Neural crest cell (in vitro differentiated cells): ENCODE measurements at regions not wholly inside any gene's neighbourhood (a gene's known extent, or its start where the extent isn't known, plus 50 kb on each side); places are given as distances from the start of the nearest gene placed in this dataset.
"Not testable (repeated sequence)": the region's sequence is repeated elsewhere in the genome, so short reads cannot be mapped to it uniquely, and the experiment has no call there.

Source experiments
- DNase-seq: peaks from one replicate; pipeline ENCODE4 v3.0.0; 2021; ENCODE audit warnings: low read depth, mixed read lengths, low spot score
- H3K27ac Mint-ChIP-seq: one replicate; pipeline ENCODE4 v1.8.0; 2021; ENCODE audit warnings: mild to moderate bottlenecking, mixed read lengths; ENCODE audit not compliant: unreplicated experiment
- H3K27me3 Mint-ChIP-seq: 2 replicates; pipeline ENCODE4 v1.8.0; 2021; ENCODE audit warnings: low read depth, mild to moderate bottlenecking, mixed read lengths
- H3K36me3 Mint-ChIP-seq: 2 replicates; pipeline ENCODE4 v1.8.0; 2021; ENCODE audit warnings: low read depth, mild to moderate bottlenecking, mixed read lengths
- H3K4me1 Mint-ChIP-seq: 2 replicates; pipeline ENCODE4 v1.8.0; 2021; ENCODE audit warnings: mixed read lengths
- H3K4me3 Mint-ChIP-seq: one replicate; pipeline ENCODE4 v1.8.0; 2021; ENCODE audit warnings: mild to moderate bottlenecking, mixed read lengths
- H3K9me3 Mint-ChIP-seq: 2 replicates; pipeline ENCODE4 v1.8.0; 2021; ENCODE audit warnings: mixed read lengths
- CTCF ChIP-seq: fragments of 200-600 bp; sonication (generic); conservative IDR thresholded peaks from 2 replicates; pipeline ENCODE4 v1.5.0; 2021; ENCODE audit warnings: antibody characterized with exemption, mild to moderate bottlenecking

- H3K27me3 Mint-ChIP-seq, H3K9me3 Mint-ChIP-seq, H3K4me3 Mint-ChIP-seq, DNase-seq, H3K4me1 Mint-ChIP-seq, H3K27ac Mint-ChIP-seq, H3K36me3 Mint-ChIP-seq: not testable (repeated sequence)
Measured at GRCh38 chr4:55696424-55696823, 60.3 kb upstream of the NMU start.

- Mint-ChIP-seq H3K9me3 (peaks cover 2% of the 10 kb centered on the region), H3K4me3 (no peak overlapping the region), H3K4me1 (no peaks in the 10 kb centered on the region), H3K27ac (no peak overlapping the region), H3K27me3 (no peaks in the 10 kb centered on the region), H3K36me3 (peaks cover 2% of the 10 kb centered on the region)
- no peak for DNase-seq
- TF ChIP-seq CTCF, result no peak
Measured at GRCh38 chr4:55706541-55706940, 70.4 kb upstream of the NMU start.

- Mint-ChIP-seq H3K27me3 (no peaks in the 10 kb centered on the region), H3K9me3 (peaks cover 2% of the 10 kb centered on the region), H3K4me3 (no peak overlapping the region), H3K36me3 (peaks cover 2% of the 10 kb centered on the region), H3K27ac (no peak overlapping the region), H3K4me1 (no peaks in the 10 kb centered on the region)
- TF ChIP-seq CTCF, result no peak
- DNase-seq, result no peak
Measured at GRCh38 chr4:55707507-55707906, 71.4 kb upstream of the NMU start.

- H3K4me1 Mint-ChIP-seq, H3K27me3 Mint-ChIP-seq, H3K9me3 Mint-ChIP-seq, H3K36me3 Mint-ChIP-seq, DNase-seq, H3K27ac Mint-ChIP-seq, H3K4me3 Mint-ChIP-seq: not testable (repeated sequence)
Measured at GRCh38 chr4:55707991-55708390, 71.9 kb upstream of the NMU start.

GRCh38 chr4:55712835-55713234, 76.7 kb upstream of the NMU start:
- H3K36me3 Mint-ChIP-seq, H3K27me3 Mint-ChIP-seq, H3K27ac Mint-ChIP-seq, H3K4me1 Mint-ChIP-seq, H3K4me3 Mint-ChIP-seq, H3K9me3 Mint-ChIP-seq, DNase-seq: not testable (repeated sequence)

- no peak overlapping the region for H3K27ac Mint-ChIP-seq
- H3K9me3 Mint-ChIP-seq, result no peaks in the 10 kb centered on the region
- no peak overlapping the region for H3K4me3 Mint-ChIP-seq
- DNase-seq, result no peak
- TF ChIP-seq CTCF, result no peak
- no peaks in the 10 kb centered on the region for H3K4me1 Mint-ChIP-seq
- H3K27me3 Mint-ChIP-seq, result no peaks in the 10 kb centered on the region
- no peaks in the 10 kb centered on the region for H3K36me3 Mint-ChIP-seq
Measured at GRCh38 chr4:55721651-55722050, 85.6 kb upstream of the NMU start.

GRCh38 chr4:55722132-55722531, 86.0 kb upstream of the NMU start:
- peaks cover under 1% of the 10 kb centered on the region for H3K9me3 Mint-ChIP-seq
- H3K27ac Mint-ChIP-seq, result no peak overlapping the region
- H3K27me3 Mint-ChIP-seq, result no peaks in the 10 kb centered on the region
- no peaks in the 10 kb centered on the region for H3K36me3 Mint-ChIP-seq
- no peak for DNase-seq
- no peak overlapping the region for H3K4me3 Mint-ChIP-seq
- no peak for TF ChIP-seq CTCF
- no peaks in the 10 kb centered on the region for H3K4me1 Mint-ChIP-seq
